ENCODE measurements at regions not wholly inside any gene's neighbourhood (a gene's known extent, or its start where the extent isn't known, plus 50 kb on each side); places are given as distances from the start of the nearest gene placed in this dataset.

GRCh38 chr5:2570586-2570985 is 180.9 kb downstream of the IRX2 start:
- TF ChIP-seq CTCF (IDR thresholded peaks at IDR 0.05) (no peak), POLR2A (IDR thresholded peaks at IDR 0.05) (no peak), POLR2AphosphoS5 (IDR thresholded peaks at IDR 0.05) (no peak)
